OCI-LY1 (cell line): ENCODE measurements at regions not wholly inside any gene's neighbourhood (a gene's known extent, or its start where the extent isn't known, plus 50 kb on each side); places are given as distances from the start of the nearest gene placed in this dataset.

ENCODE experiments used
- H2AFZ ChIP-seq: fragments of 200-600 bp; sonication (generic), shearing (Covaris generic); 2 replicates; pipeline ENCODE4 v1.6.0; 2014; ENCODE audit warnings: antibody characterized with exemption, mild to moderate bottlenecking, low read length
- H3F3A ChIP-seq: fragments of 200-600 bp; sonication (generic), shearing (Covaris generic); 2 replicates; pipeline ENCODE4 v1.6.0; 2014; ENCODE audit warnings: mild to moderate bottlenecking, antibody characterized with exemption, low read length, moderate library complexity; ENCODE audit not compliant: insufficient read depth
- H3K27ac ChIP-seq: fragments of 200-600 bp; sonication (generic); 2 replicates; pipeline ENCODE4 v1.5.1; 2014; ENCODE audit warnings: low read length, mixed run types, mild to moderate bottlenecking, low read depth; ENCODE audit not compliant: poor library complexity, severe bottlenecking
- H3K27me3 ChIP-seq: fragments of 200-600 bp; sonication (generic); 2 replicates; pipeline ENCODE4 v1.6.0; 2014; ENCODE audit warnings: antibody characterized with exemption, mild to moderate bottlenecking, low read length, moderate library complexity; ENCODE audit not compliant: insufficient read depth
- H3K36me3 ChIP-seq: fragments of 200-600 bp; sonication (generic); 2 replicates; pipeline ENCODE4 v1.6.1; 2014; ENCODE audit warnings: mild to moderate bottlenecking, antibody characterized with exemption, low read length, moderate library complexity, mixed read lengths; ENCODE audit not compliant: insufficient read depth
- H3K4me1 ChIP-seq: fragments of 200-600 bp; sonication (generic); 2 replicates; pipeline ENCODE4 v1.5.1; 2014; ENCODE audit warnings: mild to moderate bottlenecking, low read length, moderate library complexity; ENCODE audit not compliant: insufficient read depth, severe bottlenecking
- H3K4me2 ChIP-seq: fragments of 200-600 bp; sonication (generic), shearing (Covaris generic); 2 replicates; pipeline ENCODE4 v1.6.1; 2014; ENCODE audit warnings: low read length
- H3K4me3 ChIP-seq: fragments of 200-600 bp; sonication (generic); 2 replicates; pipeline ENCODE4 v1.5.1; 2014; ENCODE audit warnings: low read length, low read depth, mild to moderate bottlenecking, mixed read lengths; ENCODE audit not compliant: poor library complexity, severe bottlenecking
- H3K79me2 ChIP-seq: fragments of 200-600 bp; shearing (Covaris generic); 2 replicates; pipeline ENCODE4 v1.6.1; 2016; ENCODE audit warnings: mixed run types, low read length, mixed read lengths; ENCODE audit not compliant: insufficient read depth
- H3K9ac ChIP-seq: fragments of 200-600 bp; sonication (generic), shearing (Covaris generic); 2 replicates; pipeline ENCODE4 v1.6.1; 2014; ENCODE audit warnings: mild to moderate bottlenecking, low read length, mixed read lengths
- H3K9me2 ChIP-seq: fragments of 200-600 bp; sonication (generic), shearing (Covaris generic); 2 replicates; pipeline ENCODE4 v1.6.1; 2014; ENCODE audit warnings: low read depth, mild to moderate bottlenecking, low read length, mixed read lengths
- H3K9me3 ChIP-seq: fragments of 200-600 bp; shearing (Covaris generic); 2 replicates; pipeline ENCODE4 v1.6.1; 2014; ENCODE audit warnings: low read length, mixed read lengths
- H4K20me1 ChIP-seq: fragments of 200-600 bp; sonication (generic), shearing (Covaris generic); 2 replicates; pipeline ENCODE4 v1.6.0; 2016; ENCODE audit warnings: mild to moderate bottlenecking, low read length; ENCODE audit not compliant: insufficient read depth
- EZH2 ChIP-seq: fragments of 200-600 bp; sonication (generic), shearing (Covaris generic); IDR thresholded peaks from 2 replicates; pipeline ENCODE4 v1.8.0; 2017; ENCODE audit warnings: borderline replicate concordance, mixed run types, mild to moderate bottlenecking, antibody characterized with exemption, low read length, moderate library complexity, mixed read lengths
- TF ChIP-seq, protein P1 (sequence below): fragments of 200-600 bp; sonication (generic), shearing (Covaris generic); IDR thresholded peaks from 2 replicates; pipeline ENCODE4 v1.5.1; 2017; ENCODE audit warnings: mild to moderate bottlenecking, antibody characterized with exemption, low read length, moderate library complexity, mixed read lengths

DNA sequence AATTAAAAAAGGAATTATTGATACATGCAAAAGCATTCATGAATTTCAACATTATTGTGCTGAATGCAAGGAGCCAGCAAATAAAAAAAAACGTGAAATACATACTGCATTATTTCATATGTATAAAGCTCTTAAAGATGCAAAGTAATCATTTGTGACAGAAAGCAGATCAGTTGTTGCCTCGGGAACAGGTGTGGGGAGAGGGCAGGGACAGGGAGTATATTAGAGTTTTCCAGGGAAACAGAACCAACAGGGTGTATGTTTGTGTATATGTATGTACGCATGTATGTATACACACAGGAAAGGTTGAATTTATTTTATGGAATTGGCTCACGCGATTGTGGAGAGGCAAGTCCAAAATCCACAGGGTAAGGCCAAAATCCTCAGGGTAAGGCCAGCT, 502.9 kb upstream of the ARGLU1 start:
- Histone ChIP-seq H3K36me3 (no peaks in the 10 kb centered on the region), H3K79me2 (no peaks in the 10 kb centered on the region)
- no peak for TF ChIP-seq EZH2

DNA sequence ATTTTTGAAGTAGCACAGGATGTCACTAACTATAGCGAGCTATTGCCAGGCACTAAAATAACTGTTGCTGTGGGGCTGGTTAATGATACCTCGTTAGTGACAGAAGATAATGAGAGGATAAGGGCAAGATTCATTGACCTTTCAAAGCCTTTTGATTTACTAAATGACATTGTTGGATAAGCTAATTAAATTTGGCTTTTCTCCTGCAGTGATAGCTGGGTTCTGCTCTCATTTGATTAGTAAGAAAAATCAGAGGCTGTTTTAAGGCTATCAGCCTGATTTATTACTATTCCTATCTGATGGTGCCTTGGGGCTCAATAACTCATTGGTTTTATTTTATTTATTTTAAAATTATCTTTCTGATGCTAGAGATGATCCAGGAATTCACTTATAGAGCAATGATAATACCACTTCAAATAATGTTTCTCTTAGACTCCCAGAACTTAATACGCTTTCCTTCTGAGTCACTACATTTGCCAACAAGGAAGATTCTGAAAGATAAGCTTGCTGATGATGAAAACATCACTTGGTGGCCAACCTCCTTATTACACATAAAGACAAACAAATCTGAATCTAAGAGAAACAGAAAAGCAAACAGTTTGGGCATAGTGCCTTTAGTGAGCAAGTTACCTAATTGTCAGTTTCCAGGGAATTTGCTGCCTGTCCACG, 501.3 kb upstream of the ARGLU1 start:
- H3K4me3 ChIP-seq, result no peak overlapping the region
- no peaks in the 10 kb centered on the region for H3K9me2 ChIP-seq
- H3K4me1 ChIP-seq, result no peaks in the 10 kb centered on the region
- H3K79me2 ChIP-seq, result no peaks in the 10 kb centered on the region
- no peak overlapping the region for H3K9ac ChIP-seq
- H3K36me3 ChIP-seq, result no peaks in the 10 kb centered on the region
- H4K20me1 ChIP-seq, result no peaks in the 10 kb centered on the region
- H3K4me2 ChIP-seq, result no peak overlapping the region
- no peaks in the 10 kb centered on the region for H3K9me3 ChIP-seq
- no peak overlapping the region for H2AFZ ChIP-seq
- no peaks in the 10 kb centered on the region for H3K27me3 ChIP-seq
- H3K27ac ChIP-seq, result no peak overlapping the region
- TF ChIP-seq, protein P1, sequence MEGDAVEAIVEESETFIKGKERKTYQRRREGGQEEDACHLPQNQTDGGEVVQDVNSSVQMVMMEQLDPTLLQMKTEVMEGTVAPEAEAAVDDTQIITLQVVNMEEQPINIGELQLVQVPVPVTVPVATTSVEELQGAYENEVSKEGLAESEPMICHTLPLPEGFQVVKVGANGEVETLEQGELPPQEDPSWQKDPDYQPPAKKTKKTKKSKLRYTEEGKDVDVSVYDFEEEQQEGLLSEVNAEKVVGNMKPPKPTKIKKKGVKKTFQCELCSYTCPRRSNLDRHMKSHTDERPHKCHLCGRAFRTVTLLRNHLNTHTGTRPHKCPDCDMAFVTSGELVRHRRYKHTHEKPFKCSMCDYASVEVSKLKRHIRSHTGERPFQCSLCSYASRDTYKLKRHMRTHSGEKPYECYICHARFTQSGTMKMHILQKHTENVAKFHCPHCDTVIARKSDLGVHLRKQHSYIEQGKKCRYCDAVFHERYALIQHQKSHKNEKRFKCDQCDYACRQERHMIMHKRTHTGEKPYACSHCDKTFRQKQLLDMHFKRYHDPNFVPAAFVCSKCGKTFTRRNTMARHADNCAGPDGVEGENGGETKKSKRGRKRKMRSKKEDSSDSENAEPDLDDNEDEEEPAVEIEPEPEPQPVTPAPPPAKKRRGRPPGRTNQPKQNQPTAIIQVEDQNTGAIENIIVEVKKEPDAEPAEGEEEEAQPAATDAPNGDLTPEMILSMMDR, result no peak
- TF ChIP-seq EZH2, result no peak
- no peaks in the 10 kb centered on the region for H3F3A ChIP-seq

More for the DNA sequence above, 502.9 kb upstream of the ARGLU1 start:
- Histone ChIP-seq H3K4me1 (no peaks in the 10 kb centered on the region), H3K9me3 (no peaks in the 10 kb centered on the region), H3K9me2 (no peaks in the 10 kb centered on the region), H3K27me3 (no peaks in the 10 kb centered on the region), H4K20me1 (no peaks in the 10 kb centered on the region), H3K9ac (no peak overlapping the region), H2AFZ (no peak overlapping the region), H3K4me3 (no peak overlapping the region), H3K27ac (no peak overlapping the region), H3K4me2 (no peak overlapping the region), H3F3A (no peaks in the 10 kb centered on the region)

DNA sequence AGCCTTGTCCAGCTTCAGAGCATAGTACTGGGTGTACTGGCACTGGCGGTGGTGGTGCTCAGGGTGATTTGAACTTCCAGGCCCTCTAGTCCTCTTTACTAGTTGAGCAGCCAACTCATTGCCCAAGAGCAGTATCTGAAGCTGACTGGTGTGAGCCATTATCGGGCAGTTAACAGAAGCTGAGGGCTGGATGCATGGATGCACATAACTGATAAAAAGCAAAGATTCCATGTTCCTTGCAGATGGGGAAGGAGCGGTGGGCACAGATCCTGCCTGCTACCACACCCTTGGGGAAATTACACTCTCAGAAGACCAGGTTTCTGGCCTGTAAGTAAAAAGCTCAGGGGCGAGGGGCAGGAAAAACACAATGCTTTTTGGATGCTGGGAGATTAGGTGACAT, 499.4 kb upstream of the ARGLU1 start:
- Histone ChIP-seq H3K4me2 (no peak overlapping the region), H3K27me3 (no peaks in the 10 kb centered on the region), H3K9me2 (no peaks in the 10 kb centered on the region), H4K20me1 (no peaks in the 10 kb centered on the region), H3K27ac (no peak overlapping the region), H3K9me3 (no peaks in the 10 kb centered on the region), H3K4me3 (no peak overlapping the region), H3F3A (no peaks in the 10 kb centered on the region), H3K9ac (no peak overlapping the region), H2AFZ (no peak overlapping the region), H3K36me3 (no peaks in the 10 kb centered on the region), H3K4me1 (no peaks in the 10 kb centered on the region), H3K79me2 (no peaks in the 10 kb centered on the region)
- TF ChIP-seq EZH2, result no peak
- TF ChIP-seq, protein P1, result no peak

DNA sequence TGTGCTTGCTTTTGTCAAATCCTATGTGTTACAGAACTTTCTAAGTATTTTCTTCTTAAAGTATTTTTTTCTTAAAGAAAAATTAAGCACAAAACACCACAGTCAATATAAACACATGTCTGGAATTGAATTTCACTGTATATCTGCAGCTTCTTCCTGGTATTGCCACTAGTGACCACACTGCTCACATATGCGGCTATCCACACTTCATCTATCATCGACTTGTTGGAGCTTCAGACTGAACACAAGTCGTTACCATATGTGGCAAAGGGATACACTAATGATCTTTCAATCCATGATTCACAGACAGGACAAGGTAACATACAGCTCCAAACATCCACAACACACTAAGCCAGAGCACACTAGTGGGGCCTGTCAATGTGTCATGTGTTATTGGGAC, 498.4 kb upstream of the ARGLU1 start:
- Histone ChIP-seq H3K79me2 (no peaks in the 10 kb centered on the region), H3K9me3 (no peaks in the 10 kb centered on the region), H3K4me3 (no peak overlapping the region), H4K20me1 (no peaks in the 10 kb centered on the region), H3K27ac (no peak overlapping the region), H3K9me2 (no peaks in the 10 kb centered on the region), H2AFZ (no peak overlapping the region), H3K9ac (no peak overlapping the region), H3F3A (no peaks in the 10 kb centered on the region), H3K4me1 (no peaks in the 10 kb centered on the region), H3K27me3 (no peaks in the 10 kb centered on the region), H3K4me2 (no peak overlapping the region), H3K36me3 (no peaks in the 10 kb centered on the region)
- TF ChIP-seq, protein P1, result no peak
- TF ChIP-seq EZH2, result no peak
